B cell (primary cell): ENCODE measurements at regions not wholly inside any gene's neighbourhood (a gene's known extent, or its start where the extent isn't known, plus 50 kb on each side); places are given as distances from the start of the nearest gene placed in this dataset.

ENCODE experiments used
- ATAC-seq: fragments of 200-7000 bp; cut with Tn5 transposase; one replicate; pipeline ENCODE4 v1.10.0; 2021; ENCODE audit warnings: low read depth, mild to moderate bottlenecking, moderate number of reproducible peaks, moderate library complexity
- CTCF ChIA-PET: fragments of 350-600 bp; sonication (Branson Sonifier 250); formaldehyde crosslinking; loops from one replicate; lab custom pipeline; 2021; ENCODE audit warnings: antibody characterized with exemption, inconsistent platforms; lab: Charles Lee
- POLR2A ChIA-PET: fragments of 350-600 bp; sonication (Branson Sonifier 250); formaldehyde crosslinking; loops from one replicate; lab custom pipeline; 2021; ENCODE audit warnings: antibody characterized with exemption; lab: Charles Lee
- DNase-seq: peaks from one replicate; pipeline ENCODE4 v3.0.0; 2013
- H2AFZ ChIP-seq: 2 replicates; pipeline ENCODE4 v1.6.1; 2012; ENCODE audit warnings: mild to moderate bottlenecking, low read depth, low read length; ENCODE audit not compliant: insufficient read depth, poor library complexity, severe bottlenecking
- H3K27ac ChIP-seq, 2 donors: 1 replicate in 1 of 2; 2 replicates in 1 of 2; pipeline ENCODE4 v1.5.1; 2012 to 2013; ENCODE audit warnings: low read length in 2 of 2, mild to moderate bottlenecking in 2 of 2, moderate library complexity in 1 of 2
- H3K27me3 ChIP-seq, 4 experiments: fragments of 200-600 bp in 1 of 4; sonication (generic) in 1 of 4; replicated peaks in 1 of 4; 1 replicate in 2 of 4; 2 replicates in 2 of 4; pipeline versions ENCODE4 v1.6.1 to v1.7.0; 2013 to 2016; ENCODE audit warnings: low read length in 3 of 4, mild to moderate bottlenecking in 2 of 4, mixed read lengths in 1 of 4, moderate library complexity in 1 of 4; ENCODE audit not compliant: insufficient read depth in 4 of 4, control insufficient read depth in 3 of 4; ENCODE audit errors: control extremely low read depth in 1 of 4
- H3K36me3 ChIP-seq, 2 experiments: replicated peaks in 1 of 2; 1 replicate in 1 of 2; 2 replicates in 1 of 2; pipeline versions ENCODE4 v1.6.1 to v1.7.1; 2013; ENCODE audit warnings: low read length in 1 of 2; ENCODE audit not compliant: insufficient read depth in 2 of 2, control insufficient read depth in 1 of 2; ENCODE audit errors: control extremely low read depth in 1 of 2, extremely low read depth in 1 of 2
- H3K4me1 ChIP-seq, 2 donors: fragments of 200-600 bp in 1 of 2; sonication (generic) in 1 of 2; 1 replicate in 1 of 2; 2 replicates in 1 of 2; pipeline versions ENCODE4 v1.5.1 to v1.6.1; 2013 to 2017; ENCODE audit warnings: low read length in 2 of 2; ENCODE audit not compliant: control insufficient read depth in 2 of 2, insufficient read depth in 2 of 2
- H3K4me2 ChIP-seq: replicated peaks from 2 replicates; pipeline ENCODE3; 2012; ENCODE audit warnings: mild to moderate bottlenecking, low read depth, low read length; ENCODE audit not compliant: poor library complexity, severe bottlenecking
- H3K4me3 ChIP-seq, 5 experiments: fragments of 200-600 bp in 1 of 5; sonication (generic) in 1 of 5; 1 replicate in 3 of 5; 2 replicates in 2 of 5; pipeline versions ENCODE4 v1.5.1 to v1.7.0; 2011 to 2016; ENCODE audit warnings: low read length in 4 of 5, mild to moderate bottlenecking in 4 of 5, low read depth in 2 of 5, control low read depth in 1 of 5, moderate library complexity in 1 of 5; ENCODE audit not compliant: insufficient read depth in 1 of 5; ENCODE audit errors: control extremely low read depth in 1 of 5, extremely low read depth in 1 of 5
- H3K79me2 ChIP-seq: fragments of 200-600 bp; sonication (generic); one replicate; pipeline ENCODE4 v1.6.0; 2016; ENCODE audit warnings: low read length; ENCODE audit not compliant: control insufficient read depth, insufficient read depth
- H3K9ac ChIP-seq: fragments of 200-600 bp; sonication (generic); 2 replicates; pipeline ENCODE4 v1.6.1; 2017; ENCODE audit warnings: mild to moderate bottlenecking, low read length, moderate library complexity
- H3K9me3 ChIP-seq, 3 donors: one replicate each; pipeline versions ENCODE4 v1.6.1 to v1.7.1; 2013; ENCODE audit warnings: low read length in 2 of 3; ENCODE audit not compliant: control insufficient read depth in 2 of 3, insufficient read depth in 1 of 3; ENCODE audit errors: control extremely low read depth in 1 of 3
- H4K20me1 ChIP-seq: 2 replicates; pipeline ENCODE4 v1.6.0; 2012; ENCODE audit warnings: mild to moderate bottlenecking, low read length; ENCODE audit not compliant: insufficient read depth, control insufficient read depth, poor library complexity, severe bottlenecking
- H3K27ac Mint-ChIP-seq: one replicate; pipeline ENCODE4 v1.8.0; 2021; ENCODE audit warnings: mixed read lengths
- H3K27me3 Mint-ChIP-seq: one replicate; pipeline ENCODE4 v1.8.0; 2021; ENCODE audit warnings: mixed read lengths
- H3K4me1 Mint-ChIP-seq: one replicate; pipeline ENCODE4 v1.8.0; 2021; ENCODE audit warnings: mixed read lengths
- H3K4me3 Mint-ChIP-seq: one replicate; pipeline ENCODE4 v1.8.0; 2021; ENCODE audit warnings: mixed read lengths
- H3K9me3 Mint-ChIP-seq: one replicate; pipeline ENCODE4 v1.8.0; 2022; ENCODE audit warnings: mixed read lengths; ENCODE audit not compliant: insufficient read depth
- EZH2 ChIP-seq: IDR thresholded peaks from 2 replicates; pipeline ENCODE4 v1.6.1; 2012; ENCODE audit warnings: borderline replicate concordance, low read depth, mild to moderate bottlenecking, moderate library complexity, low read length; ENCODE audit not compliant: insufficient read depth, poor library complexity, severe bottlenecking
- whole genome bisulfite sequencing: methylation state at CpG from one replicate; pipeline ENCODE4 v1.1.5; 2013; ENCODE audit warnings: missing lambda C conversion rate; ENCODE audit not compliant: insufficient coverage; 5-methylcytosine and 5-hydroxymethylcytosine counted together
- intact Hi-C: fragments of 100-400 bp; cut with micrococcal nuclease; formaldehyde crosslinking; loops from one replicate; pipeline ENCODE4 v1.10.0; 2022
- TF ChIP-seq, protein P1 (sequence below): fragments of 200-600 bp; IDR thresholded peaks from one replicate; pipeline ENCODE4 v1.8.0; 2022; ENCODE audit warnings: antibody characterized with exemption, mild to moderate bottlenecking

DNA sequence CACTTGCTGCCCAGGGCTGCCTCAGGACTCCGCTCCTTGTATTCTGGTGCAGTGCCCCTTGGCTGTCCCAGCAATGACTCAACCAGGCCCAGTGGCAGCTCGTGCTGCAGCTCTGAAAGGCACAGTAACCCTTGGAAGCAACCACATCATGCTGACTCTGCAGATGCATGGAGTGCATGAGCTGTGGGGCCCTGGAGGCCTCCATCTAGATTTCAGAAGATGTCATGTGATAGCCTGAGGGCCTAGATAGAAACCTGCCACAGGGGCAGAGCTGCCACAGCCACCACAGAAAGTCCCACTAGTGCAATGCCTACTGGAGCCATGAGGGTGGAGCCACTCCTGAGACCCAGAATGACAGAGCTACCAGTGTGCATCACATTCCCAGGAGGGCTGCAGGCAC, 117.1 kb upstream of the SMAD3 start:
- Mint-ChIP-seq H3K9me3 (peaks cover 2% of the 10 kb centered on the region), H3K27me3 (peaks cover 5% of the 10 kb centered on the region), H3K4me1 (peaks cover 21% of the 10 kb centered on the region), H3K27ac (no peak overlapping the region), H3K4me3 (no peak overlapping the region)
- Histone ChIP-seq H3K27ac (no peak overlapping the region), H3K4me2 (no peak overlapping the region), H3K9me3 (peaks cover 0 to 6% (median 0%) of the 10 kb centered on the region in 3 donors), H3K9ac (no peak overlapping the region), H3K27me3 (peaks cover 0 to 7% (median 0%) of the 10 kb centered on the region in 4 experiments), H3K4me1 (peaks cover 15 to 16% of the 10 kb centered on the region in 2 donors), H2AFZ (no peak overlapping the region), H3K36me3 (no peaks in the 10 kb centered on the region), H4K20me1 (no peaks in the 10 kb centered on the region), H3K4me3 (no peak overlapping the region), H3K79me2 (no peaks in the 10 kb centered on the region)
- intact Hi-C loops, result loop anchor here (5.0 to 10.0 kb wide), 2 partner anchors 234 to 257 kb away; no protein-coding TSS in a partner anchor
- ATAC-seq (no peak), DNase-seq (no peak)
- POLR2A ChIA-PET, result no interaction called here
- no peak for TF ChIP-seq EZH2
- TF ChIP-seq, protein P1, sequence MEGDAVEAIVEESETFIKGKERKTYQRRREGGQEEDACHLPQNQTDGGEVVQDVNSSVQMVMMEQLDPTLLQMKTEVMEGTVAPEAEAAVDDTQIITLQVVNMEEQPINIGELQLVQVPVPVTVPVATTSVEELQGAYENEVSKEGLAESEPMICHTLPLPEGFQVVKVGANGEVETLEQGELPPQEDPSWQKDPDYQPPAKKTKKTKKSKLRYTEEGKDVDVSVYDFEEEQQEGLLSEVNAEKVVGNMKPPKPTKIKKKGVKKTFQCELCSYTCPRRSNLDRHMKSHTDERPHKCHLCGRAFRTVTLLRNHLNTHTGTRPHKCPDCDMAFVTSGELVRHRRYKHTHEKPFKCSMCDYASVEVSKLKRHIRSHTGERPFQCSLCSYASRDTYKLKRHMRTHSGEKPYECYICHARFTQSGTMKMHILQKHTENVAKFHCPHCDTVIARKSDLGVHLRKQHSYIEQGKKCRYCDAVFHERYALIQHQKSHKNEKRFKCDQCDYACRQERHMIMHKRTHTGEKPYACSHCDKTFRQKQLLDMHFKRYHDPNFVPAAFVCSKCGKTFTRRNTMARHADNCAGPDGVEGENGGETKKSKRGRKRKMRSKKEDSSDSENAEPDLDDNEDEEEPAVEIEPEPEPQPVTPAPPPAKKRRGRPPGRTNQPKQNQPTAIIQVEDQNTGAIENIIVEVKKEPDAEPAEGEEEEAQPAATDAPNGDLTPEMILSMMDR, result no peak
- CTCF ChIA-PET, result interaction anchor here (2.1 to 13.1 kb wide), 3 partner anchors 199 to 485 kb away, joined by 6 to 256 read pairs (median 108); no protein-coding TSS in a partner anchor
- WGBS, result 92% methylated on average over 2 of the region's 2 CpGs

DNA sequence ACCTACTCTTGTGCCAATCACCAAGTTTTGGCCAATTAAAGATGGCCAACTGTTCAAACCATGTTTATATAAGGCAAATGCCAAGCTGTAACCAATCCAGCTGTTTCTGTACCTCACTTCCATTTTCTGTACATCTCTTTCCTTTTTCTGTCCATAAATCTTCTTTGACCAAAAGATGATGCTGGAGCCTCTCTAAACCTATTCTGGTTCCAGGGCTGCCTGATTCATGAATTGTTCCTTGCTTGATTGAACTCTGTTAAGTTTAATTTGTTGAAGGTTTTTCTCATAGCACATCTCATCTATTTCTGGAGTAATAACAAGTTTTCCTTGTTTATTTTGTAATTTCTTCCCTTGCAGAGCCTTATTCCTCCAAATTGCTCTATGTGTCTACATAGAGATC, 115.3 kb upstream of the SMAD3 start:
- Histone ChIP-seq H4K20me1 (no peaks in the 10 kb centered on the region), H2AFZ (no peak overlapping the region), H3K4me3 (no peak overlapping the region), H3K4me2 (no peak overlapping the region), H3K9ac (no peak overlapping the region), H3K4me1 (peaks cover 11 to 16% of the 10 kb centered on the region in 2 donors), H3K79me2 (no peaks in the 10 kb centered on the region), H3K27me3 (peaks cover 0 to 13% (median 0%) of the 10 kb centered on the region in 4 experiments), H3K27ac (no peak overlapping the region), H3K36me3 (no peaks in the 10 kb centered on the region), H3K9me3 (peaks cover 0 to 6% (median 0%) of the 10 kb centered on the region in 3 donors)
- ChIA-PET CTCF (interaction anchor here (0.8 to 13.1 kb wide), 7 partner anchors 9 to 483 kb away, joined by 3 to 256 read pairs (median 3); no protein-coding TSS in a partner anchor), POLR2A (no interaction called here)
- DNase-seq (no peak), ATAC-seq (no peak)
- Mint-ChIP-seq H3K4me3 (no peak overlapping the region), H3K4me1 (peaks cover 21% of the 10 kb centered on the region), H3K9me3 (peaks cover 2% of the 10 kb centered on the region), H3K27me3 (peaks cover 9% of the 10 kb centered on the region), H3K27ac (no peak overlapping the region)
- intact Hi-C loops, result no loop called here
- TF ChIP-seq, protein P1, result no peak
- no peak for TF ChIP-seq EZH2
